ENCODE measurements at regions not wholly inside any gene's neighbourhood (a gene's known extent, or its start where the extent isn't known, plus 50 kb on each side); places are given as distances from the start of the nearest gene placed in this dataset.

GRCh38 chr13:29977476-29978120 is 127.2 kb upstream of the UBL3 start:
- no peak overlapping the region for H2BK12ac ChIP-seq (ENCODE audit: low read depth, low read length)
- no peak overlapping the region for H2AK5ac ChIP-seq (ENCODE audit: low read depth, low read length)
- H2BK20ac ChIP-seq (ENCODE audit: low read length) = no peak overlapping the region
- 89% methylated on average over 6 of the region's 6 CpGs; no CpG with 5 or more reads in 1 of the 2 experiments for WGBS, 2 experiments (ENCODE audit: extremely low coverage in 1 of 2, insufficient coverage in 1 of 2, insufficient read length in 1 of 2, insufficient replicate concordance in 2 of 2, low coverage in 1 of 2, low lambda C conversion rate in 2 of 2, missing lambda C conversion rate in 1 of 2)
- H3K79me2 ChIP-seq (ENCODE audit: control insufficient read depth in 1 of 2, insufficient read depth in 2 of 2, low read length in 2 of 2) = no peaks in the 10 kb centered on the region
- H3K79me1 ChIP-seq (ENCODE audit: low read depth, low read length) = no peaks in the 10 kb centered on the region
- no peak overlapping the region for H2BK120ac ChIP-seq (replicated peaks; ENCODE audit: low read depth, low read length)
- DNase-seq (ENCODE audit: low read depth in 1 of 2, low spot score in 2 of 2) (no peak), FAIRE-seq (no peak)
- H3K4me2 ChIP-seq (ENCODE audit: insufficient read depth in 1 of 2, low read depth in 2 of 2, low read length in 2 of 2) = no peak overlapping the region
- no peak overlapping the region for H3K27ac ChIP-seq (ENCODE audit: low read depth, low read length)
- no peak overlapping the region for H3K4me3 ChIP-seq (ENCODE audit: extremely low read depth in 1 of 4, insufficient read depth in 2 of 4, low read depth in 3 of 4, low read length in 4 of 4)
- ChIA-PET CTCF (ENCODE audit: partially characterized antibody) (no interaction called here), POLR2A (ENCODE audit: partially characterized antibody) (no interaction called here)
- H3K9ac ChIP-seq (replicated peaks in 1 of 4; ENCODE audit: extremely low read depth in 1 of 4, low read depth in 3 of 4, low read length in 3 of 4) = no peak overlapping the region
- H3K9me3 ChIP-seq (ENCODE audit: insufficient read depth in 2 of 2, low read depth in 1 of 2, low read length in 1 of 2) = peaks cover 4 to 8% of the 10 kb centered on the region in 2 experiments; a peak in 2 of 4 replicates
- no peak overlapping the region for H3K4ac ChIP-seq (replicated peaks; ENCODE audit: insufficient read length, low read depth, low read length)
- no peak overlapping the region for H4K8ac ChIP-seq (ENCODE audit: extremely low read depth, insufficient read depth, low read length)
- TF ChIP-seq TAF7 (optimal IDR thresholded peaks at IDR 0.05; ENCODE audit: borderline replicate concordance, low read depth, low read length) (no peak), RNF2 (IDR thresholded peaks at IDR 0.05; ENCODE audit: borderline replicate concordance, low read depth, low read length, missing control alignments, poor library complexity, severe bottlenecking) (no peak), TEAD4 (IDR thresholded peaks at IDR 0.05; ENCODE audit: low read depth, low read length) (no peak), TCF12 (IDR thresholded peaks at IDR 0.05; ENCODE audit: low read depth, low read length) (no peak), CHD1 (IDR thresholded peaks at IDR 0.05; ENCODE audit: low read depth, low read length) (no peak), BCL11A (IDR thresholded peaks at IDR 0.05; ENCODE audit: low read depth in 2 of 2, low read length in 2 of 2) (no peak)
- no peak overlapping the region for H3K23ac ChIP-seq (ENCODE audit: insufficient read length)
- no peak overlapping the region for H2BK15ac ChIP-seq (ENCODE audit: low read length)
- no peaks in the 10 kb centered on the region for H3K36me3 ChIP-seq (ENCODE audit: control insufficient read depth in 2 of 4, insufficient read depth in 4 of 4, low read length in 3 of 4)
- no peaks in the 10 kb centered on the region for H4K20me1 ChIP-seq (replicated peaks in 1 of 2; ENCODE audit: control insufficient read depth in 1 of 2, insufficient read depth in 2 of 2, low read length in 2 of 2)
- H3K27me3 ChIP-seq (replicated peaks in 1 of 4; ENCODE audit: control insufficient read depth in 3 of 4, extremely low read depth in 1 of 4, insufficient read depth in 3 of 4, low read length in 3 of 4) = no peaks in the 10 kb centered on the region
- H3K56ac ChIP-seq (replicated peaks; ENCODE audit: insufficient read length, low read depth, low read length) = no peak overlapping the region
- no peak overlapping the region for H2BK5ac ChIP-seq (ENCODE audit: low read depth, low read length)
- no peak overlapping the region for H2AFZ ChIP-seq (ENCODE audit: low read length)
- H3K14ac ChIP-seq (ENCODE audit: insufficient read length) = no peak overlapping the region
- H4K5ac ChIP-seq (ENCODE audit: insufficient read length, low read depth, low read length) = no peak overlapping the region
- no peaks in the 10 kb centered on the region for H3K23me2 ChIP-seq (ENCODE audit: low read depth, low read length)
- no peaks in the 10 kb centered on the region for H3K4me1 ChIP-seq (replicated peaks in 1 of 4; ENCODE audit: control insufficient read depth in 3 of 4, insufficient read depth in 4 of 4, low read length in 3 of 4)
- no peak overlapping the region for H4K91ac ChIP-seq (replicated peaks; ENCODE audit: insufficient read length, low read length)
- H3K18ac ChIP-seq (ENCODE audit: extremely low read depth, low read length) = no peak overlapping the region
